ENCODE measurements at regions not wholly inside any gene's neighbourhood (a gene's known extent, or its start where the extent isn't known, plus 50 kb on each side); places are given as distances from the start of the nearest gene placed in this dataset.
"Not testable (repeated sequence)": the region's sequence is repeated elsewhere in the genome, so short reads cannot be mapped to it uniquely, and the experiment has no call there.

DNA sequence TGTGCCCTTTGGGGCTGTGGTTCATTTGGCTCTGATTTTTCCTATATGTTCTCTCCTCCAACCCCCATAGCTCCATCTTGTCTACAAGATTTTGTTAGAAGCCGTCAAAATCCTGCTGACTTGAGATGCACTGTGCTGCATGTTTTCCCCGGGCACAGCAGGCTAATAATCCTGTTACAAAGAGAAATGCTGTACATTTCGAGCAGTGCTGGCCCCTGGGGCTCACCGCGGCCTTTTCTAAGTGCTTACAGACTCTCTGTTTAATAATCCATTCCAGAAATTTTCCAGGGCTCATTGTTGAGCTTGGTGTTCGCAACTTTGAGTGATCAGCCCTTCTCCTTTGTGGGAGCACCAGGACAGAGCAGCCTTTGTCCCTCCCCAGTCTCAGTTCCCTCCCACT is 158.6 kb downstream of the OR4F15 start:
- H3K4me3 ChIP-seq (ENCODE audit: low read depth, low read length); DNase-seq (ENCODE audit: low read depth): not testable (repeated sequence)

DNA sequence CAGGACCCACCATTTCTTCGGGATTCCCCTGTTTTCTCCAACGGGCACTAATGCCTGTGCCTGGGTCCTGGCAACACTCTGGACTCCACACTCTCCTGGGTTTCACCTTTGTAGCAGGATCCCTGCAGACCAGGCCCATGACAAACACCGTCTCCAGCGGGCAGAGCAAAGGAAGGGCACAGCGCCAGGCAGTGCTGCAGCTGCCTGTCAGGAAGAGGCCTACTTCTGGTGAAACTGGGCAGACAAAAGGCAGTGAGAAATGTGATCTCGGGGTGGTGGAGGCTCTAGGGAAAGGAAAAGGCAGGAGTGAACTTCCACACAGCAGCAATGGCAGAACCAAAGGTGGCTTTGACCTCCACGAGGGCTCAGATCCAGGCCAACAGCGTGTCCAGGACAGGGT is 165.3 kb downstream of the OR4F15 start:
- H3K4me3 ChIP-seq (ENCODE audit: low read depth, low read length); DNase-seq (ENCODE audit: low read depth): not testable (repeated sequence)

DNA sequence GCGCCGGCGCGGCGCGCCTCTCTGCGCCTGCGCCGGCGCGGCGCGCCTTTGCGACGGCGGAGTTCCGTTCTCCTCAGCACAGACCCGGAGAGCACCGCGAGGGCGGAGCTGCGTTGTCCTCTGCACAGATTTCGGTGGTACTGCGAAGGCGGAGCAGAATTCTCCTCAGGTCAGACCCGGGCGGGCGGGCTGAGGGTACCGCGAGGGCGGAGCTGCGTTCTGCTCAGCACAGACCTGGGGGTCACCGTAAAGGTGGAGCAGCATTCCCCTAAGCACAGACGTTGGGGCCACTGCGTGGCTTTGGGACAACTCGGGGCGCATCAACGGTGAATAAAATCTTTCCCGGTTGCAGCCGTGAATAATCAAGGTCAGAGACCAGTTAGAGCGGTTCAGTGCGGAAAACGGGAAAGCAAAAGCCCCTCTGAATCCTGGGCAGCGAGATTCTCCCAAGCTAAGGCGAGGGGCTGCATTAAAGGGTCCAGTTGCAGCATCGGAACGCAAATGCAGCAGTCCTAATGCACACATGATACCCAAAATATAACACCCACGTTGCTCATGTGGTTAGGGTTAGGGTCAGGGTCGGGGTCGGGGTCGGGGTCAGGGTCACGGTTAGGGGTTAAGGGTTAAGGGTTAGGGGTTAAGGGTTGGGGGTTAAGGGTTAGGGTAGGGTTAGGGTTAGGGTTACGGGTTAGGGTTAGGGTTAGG is 168.4 kb downstream of the OR4F15 start:
- H3K4me3 ChIP-seq (ENCODE audit: low read depth, low read length) = not testable (repeated sequence)
- peak; percentile 8 for DNase-seq (ENCODE audit: low read depth)

Measured in LNCaP clone FGC (cell line).